ENCODE measurements at regions not wholly inside any gene's neighbourhood (a gene's known extent, or its start where the extent isn't known, plus 50 kb on each side); places are given as distances from the start of the nearest gene placed in this dataset.

DNA sequence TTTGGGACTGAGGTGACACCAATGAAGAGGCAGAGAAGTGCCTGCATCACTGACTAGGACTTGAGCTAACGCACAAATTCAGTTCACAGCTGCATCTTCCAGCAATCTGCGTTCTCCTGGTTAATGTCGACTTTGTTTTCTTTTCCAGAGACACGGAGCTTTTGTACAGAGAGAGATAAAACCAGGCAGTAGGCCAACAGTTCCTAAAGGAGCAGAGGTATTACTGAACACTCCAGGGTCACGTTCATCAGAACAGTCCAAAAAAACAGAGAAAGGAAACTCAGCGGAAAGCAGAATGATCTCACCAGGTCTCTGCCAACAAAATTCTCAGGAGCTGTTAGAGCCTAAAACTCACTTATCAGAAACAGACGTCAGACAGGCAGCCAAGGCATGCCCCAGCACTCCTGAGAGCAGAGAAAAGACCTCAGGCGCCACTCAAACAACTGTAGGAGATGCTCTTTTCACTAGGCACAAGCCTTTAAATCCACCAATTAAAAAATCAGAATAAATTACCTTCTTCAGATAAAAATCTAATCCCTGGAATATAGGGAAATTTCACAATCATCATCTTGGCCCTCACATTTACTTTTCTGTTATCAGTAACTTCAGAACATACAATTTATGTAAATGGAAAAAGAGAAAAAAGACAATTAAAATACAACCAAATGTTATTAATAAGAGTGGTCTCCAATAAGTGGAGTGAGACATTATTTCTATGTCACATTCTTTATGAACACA lies 95.9 kb upstream of the SPTBN1 start:
- DNase-seq = peak; percentile 42

DNA sequence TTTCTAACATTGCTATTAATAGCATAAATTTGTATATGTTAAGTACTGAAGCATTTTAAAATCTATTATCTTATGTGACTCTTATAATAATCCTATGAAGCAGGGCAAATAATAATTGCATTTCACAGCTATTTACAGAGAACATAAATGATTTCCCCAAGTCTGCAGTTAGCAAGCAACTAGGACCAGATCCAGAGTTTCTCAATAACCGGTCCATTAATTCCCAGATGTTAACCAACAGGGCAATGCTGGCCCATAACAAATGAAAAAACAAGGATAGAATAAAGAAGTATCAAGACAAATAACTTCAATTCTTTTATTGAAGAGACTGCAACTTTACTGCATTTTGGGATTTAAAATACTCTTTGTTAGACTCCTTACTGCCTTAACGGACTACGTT lies 91.7 kb upstream of the SPTBN1 start:
- no peak for DNase-seq

DNA sequence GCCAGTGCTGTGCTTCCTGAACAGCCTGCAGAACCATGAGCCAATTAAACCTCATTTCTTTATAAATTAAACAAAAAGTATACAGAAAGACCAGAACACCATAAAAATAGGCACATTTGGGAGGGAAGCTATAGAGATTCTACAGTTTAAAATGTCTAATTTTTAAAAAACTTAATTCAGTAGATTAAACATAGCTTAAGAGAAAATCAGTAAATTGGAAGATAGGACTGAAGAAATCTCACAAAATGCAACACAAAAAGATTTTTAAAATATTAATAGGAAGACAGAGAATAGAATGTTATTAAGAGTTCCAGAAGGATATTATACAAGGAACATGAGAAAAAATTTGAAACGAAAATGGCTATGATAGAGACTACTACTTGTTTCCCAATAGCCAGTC lies 90.5 kb upstream of the SPTBN1 start:
- no peak for DNase-seq

DNA sequence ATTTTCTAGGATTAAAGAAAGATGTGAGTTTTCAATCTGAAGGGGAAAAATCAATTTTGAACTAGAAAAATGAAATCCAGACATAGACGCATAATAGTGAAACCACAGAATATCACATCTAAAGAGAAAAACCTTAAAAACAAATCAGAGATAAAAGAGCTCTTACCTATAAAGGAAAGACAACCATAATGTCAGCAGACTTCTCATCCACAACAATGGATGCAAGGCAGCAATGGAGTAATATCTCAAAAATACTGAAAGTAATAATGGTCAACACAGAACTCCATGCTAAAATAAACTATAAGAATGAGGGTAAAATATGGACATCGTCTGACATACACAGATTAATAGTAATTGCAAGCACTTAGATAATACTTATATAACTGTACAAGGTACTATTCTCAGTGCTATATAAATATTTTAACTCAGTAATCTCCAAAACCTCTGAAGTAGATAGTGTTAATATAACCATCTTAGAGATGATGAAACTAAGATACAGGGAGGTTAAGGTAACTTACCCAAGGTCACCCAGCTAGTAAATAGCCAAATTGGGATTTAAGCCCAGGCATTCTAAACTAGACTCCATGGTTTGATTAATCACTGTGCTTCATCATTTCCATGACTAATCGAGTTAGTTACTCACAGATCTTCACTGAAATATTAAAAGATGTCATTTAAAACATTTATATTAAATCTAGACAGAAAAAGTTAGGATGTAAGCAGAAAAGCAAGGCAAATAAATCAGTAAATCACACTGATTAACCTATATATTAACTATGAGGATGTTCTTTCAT lies 89.4 kb upstream of the SPTBN1 start:
- DNase-seq = no peak

DNA sequence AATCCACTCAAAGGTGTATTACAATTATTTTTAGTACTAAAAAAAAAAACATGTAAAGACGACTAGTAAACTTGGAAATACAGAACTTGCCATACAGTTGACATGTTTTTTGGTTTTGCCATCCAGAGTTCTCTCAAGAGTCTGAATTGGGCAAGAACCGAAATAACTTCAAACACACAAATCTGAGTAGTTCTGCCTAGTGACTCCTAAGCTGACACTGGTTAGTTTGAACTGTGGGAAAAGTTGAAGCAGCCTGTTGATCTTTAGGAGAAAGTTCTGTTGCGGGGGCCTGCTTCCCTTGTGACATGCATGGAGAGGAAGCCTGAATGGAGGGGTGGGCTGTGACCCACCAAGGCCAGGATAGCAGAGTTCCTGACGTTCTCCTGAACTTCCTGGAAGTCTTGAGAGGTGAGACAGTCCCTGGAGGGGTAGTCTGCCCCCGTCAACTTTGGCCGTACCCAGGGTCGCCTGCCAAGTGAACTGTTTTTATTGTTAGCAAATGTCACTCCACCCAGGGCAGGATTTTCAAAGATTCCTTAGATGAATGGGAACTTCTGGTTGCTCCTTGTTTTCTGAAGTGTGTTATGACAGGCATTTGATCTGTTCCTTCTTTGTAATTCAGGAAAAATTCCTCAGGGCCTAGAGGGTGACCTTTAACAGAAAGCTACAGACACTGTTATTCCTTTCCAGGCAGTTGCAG lies 85.6 kb upstream of the SPTBN1 start:
- DNase-seq = no peak

DNA sequence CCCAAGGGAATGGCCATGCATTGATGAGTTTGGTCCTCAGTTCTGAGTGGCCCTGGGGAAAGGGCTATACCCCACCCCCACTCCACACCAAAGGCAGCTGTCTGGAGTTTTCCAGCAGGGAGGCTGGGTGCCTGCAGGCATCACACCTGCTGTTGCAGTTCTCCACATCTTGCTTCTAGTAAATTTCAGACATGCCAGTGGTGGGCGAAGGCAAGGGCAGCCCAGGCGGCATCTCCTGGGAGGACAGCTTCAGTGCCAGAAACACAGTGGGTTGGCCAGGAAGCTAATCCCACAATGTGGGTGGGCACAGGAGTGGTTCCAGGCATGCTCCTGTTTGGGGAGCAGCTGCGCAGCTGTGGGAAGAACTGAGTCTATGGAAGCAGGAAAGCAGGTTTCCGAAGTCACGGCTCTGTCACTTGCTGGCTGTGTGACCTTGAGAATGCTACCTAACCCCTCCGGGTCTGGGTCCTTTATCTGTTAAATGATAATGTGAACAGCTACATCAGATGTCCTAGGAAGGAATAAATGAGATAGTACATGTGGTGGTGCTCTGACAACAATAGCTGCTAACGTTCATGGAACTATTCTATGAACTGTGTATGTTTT lies 84.6 kb upstream of the SPTBN1 start:
- DNase-seq = no peak

DNA sequence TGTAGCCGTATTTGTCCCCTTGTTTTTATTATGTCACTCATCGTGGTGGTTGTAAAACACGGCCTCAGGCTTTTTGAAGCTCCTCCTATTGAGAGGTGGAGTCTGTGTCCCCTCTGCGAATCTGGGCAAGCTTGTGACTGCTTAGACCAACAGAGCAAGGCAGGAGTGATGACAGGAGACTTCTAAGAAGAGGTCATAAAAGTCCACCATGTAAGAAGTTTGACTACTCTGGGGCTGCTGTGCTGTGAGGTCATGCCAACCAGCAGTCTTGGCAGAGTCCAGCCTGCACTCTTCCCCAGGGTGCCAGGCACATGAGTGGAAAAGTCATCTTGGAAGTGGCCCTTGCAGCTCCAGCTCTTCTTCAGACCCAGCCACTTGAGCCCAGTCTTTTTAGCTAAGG lies 83.8 kb upstream of the SPTBN1 start:
- no peak for DNase-seq

DNA sequence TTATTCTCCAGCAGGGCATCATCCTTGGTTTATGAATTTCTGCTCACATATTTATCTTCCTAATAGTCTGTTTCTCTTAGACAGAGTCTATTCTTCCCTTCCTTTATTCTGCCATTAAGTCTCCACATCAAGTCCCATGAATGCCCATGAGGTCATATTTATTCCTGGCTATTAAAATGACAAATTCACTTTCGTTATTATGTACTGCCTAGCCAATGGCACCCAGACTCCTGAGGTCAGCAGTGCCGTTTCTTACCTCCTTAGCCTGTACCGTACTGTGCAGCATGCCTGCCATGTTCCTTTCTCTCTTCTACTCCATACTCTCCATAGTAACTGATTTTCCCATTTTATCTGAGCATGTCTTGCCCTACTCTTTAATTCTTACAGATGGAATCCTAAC lies 82.3 kb upstream of the SPTBN1 start:
- no peak for DNase-seq

DNA sequence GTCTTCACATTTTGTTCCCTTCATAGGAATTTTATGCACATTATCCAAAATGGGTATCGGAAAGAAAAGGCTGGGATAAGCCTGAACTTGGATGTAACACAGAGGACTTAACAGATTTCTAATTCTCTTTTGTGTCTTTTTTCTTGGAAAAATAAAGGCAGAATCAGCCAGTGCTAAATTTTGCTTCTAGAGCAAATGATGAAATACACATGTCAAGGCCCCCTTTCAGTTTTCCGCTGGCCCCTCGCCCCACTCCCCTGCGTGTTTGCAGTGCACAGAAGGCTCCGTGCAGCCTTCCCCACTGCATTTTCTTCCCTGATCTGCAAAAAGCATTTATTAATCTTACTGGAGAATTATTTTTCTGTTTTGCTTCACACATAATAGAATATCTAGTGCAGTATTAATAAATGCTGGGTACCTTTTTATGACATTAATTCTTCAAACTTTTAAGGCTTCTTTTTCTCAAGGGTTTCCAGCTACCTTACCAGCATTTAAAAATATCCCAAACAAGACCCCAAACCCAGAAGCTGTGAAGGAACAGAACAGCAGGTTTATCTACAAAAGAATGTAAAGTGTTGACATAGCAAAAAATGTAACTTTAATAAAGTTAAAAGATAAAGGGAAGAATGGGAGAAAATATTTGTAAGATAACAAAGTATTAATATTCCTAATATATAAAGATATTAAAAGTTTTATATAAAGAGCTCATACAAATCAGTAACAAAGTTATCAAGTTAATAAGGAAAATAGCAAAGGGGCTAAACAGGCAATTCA lies 81.3 kb upstream of the SPTBN1 start:
- no peak for DNase-seq

DNA sequence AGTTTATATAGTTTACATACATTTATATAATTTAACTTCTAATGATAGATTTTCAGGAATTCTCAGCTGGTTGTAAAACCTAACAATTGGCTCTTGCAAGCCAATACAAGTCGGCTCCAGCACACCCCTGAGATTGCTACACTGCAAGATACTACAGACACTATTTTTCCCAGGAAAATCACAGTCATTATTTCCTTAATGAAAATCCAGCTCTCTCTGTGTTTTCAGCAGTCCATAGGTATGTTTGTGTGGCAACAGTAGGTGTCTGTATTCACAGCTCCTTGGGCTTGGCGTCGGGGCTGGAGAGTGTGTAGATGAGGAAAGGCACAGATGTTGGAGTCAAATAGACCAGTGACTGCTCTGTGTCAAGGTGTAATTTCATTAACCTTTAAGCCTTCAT lies 78.7 kb upstream of the SPTBN1 start:
- no peak for DNase-seq

DNA sequence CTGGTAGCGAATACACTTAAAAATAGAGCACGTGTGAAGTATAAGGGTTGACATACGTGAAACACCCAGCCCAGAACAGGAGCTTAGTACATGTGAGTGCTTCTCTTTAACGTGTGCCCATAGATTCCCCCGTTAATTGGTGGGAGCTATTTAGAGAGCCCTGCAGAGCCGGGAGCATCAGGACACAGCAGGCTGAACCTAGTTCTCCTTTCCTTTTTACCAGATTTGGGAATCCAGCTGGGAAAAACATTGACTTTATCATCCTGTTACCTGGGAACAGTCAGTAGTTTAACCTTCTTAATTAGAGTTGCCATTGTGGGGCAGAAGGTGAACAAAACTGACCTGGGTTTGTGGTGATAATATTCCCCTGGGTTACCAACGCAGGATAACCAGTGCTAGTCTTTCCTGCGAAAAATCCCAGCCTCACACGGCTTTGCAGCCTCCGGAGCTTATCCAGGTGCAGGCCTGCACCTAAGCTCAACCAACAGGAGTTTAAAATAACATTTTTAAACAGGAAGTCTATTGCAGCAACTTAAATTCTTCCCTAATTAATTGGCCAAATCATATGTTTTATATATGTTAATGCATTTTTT lies 78.1 kb upstream of the SPTBN1 start:
- no peak for DNase-seq

DNA sequence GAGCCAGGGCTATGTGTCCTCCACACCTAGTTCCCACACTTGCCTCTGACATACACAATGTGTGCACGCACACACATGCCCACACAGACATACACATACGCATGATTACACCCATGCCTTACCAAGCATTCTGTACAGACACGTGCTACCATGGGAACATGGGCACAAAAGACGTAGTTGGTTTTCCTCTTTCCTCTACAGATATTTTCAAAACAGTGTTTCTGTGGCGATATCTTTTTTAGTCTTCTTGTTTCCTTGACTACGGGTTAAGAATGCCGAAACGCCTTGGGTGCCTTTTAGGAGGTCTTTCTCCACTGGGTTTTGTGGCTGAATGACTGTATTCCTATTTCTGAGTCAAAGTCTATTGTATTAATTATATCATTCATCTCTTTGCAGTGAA lies 75.5 kb upstream of the SPTBN1 start:
- DNase-seq = no peak

DNA sequence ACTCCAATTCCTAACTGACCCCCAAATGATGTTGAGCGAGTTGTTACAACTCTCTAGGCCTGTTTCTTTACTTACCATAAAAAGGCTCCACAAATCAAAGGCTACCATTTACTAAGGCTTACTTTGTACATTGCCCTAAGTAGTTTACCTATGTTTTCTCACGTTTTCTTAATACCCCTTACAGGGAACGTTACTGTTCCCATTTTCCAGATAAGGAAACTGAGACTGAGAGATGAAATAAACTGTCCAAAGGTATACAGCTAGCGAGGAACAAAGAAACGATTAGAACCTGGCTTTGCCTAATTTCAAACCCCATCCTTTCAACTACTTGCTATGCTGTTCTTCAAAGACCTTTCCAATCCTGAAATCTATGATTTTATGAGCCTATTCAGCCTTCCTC lies 74.8 kb upstream of the SPTBN1 start:
- DNase-seq = no peak

DNA sequence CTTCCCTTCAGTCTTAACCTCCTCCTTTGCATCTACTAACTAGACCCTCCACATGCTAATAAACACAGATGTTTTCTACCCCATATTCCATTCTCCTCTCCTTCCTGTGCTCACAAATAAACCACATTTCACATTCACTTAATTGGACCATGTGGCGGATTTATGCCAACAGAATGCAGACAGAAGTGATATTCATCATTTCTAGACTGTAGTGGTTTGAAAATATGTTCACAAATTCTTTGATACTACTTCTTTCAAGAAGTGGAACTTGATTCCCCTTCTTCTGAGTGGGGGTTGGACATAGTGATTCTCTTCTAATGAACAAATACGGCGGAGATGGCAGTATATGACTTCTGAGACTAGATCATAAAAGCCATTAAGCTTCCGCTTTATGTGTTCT lies 73.5 kb upstream of the SPTBN1 start:
- DNase-seq = no peak

DNA sequence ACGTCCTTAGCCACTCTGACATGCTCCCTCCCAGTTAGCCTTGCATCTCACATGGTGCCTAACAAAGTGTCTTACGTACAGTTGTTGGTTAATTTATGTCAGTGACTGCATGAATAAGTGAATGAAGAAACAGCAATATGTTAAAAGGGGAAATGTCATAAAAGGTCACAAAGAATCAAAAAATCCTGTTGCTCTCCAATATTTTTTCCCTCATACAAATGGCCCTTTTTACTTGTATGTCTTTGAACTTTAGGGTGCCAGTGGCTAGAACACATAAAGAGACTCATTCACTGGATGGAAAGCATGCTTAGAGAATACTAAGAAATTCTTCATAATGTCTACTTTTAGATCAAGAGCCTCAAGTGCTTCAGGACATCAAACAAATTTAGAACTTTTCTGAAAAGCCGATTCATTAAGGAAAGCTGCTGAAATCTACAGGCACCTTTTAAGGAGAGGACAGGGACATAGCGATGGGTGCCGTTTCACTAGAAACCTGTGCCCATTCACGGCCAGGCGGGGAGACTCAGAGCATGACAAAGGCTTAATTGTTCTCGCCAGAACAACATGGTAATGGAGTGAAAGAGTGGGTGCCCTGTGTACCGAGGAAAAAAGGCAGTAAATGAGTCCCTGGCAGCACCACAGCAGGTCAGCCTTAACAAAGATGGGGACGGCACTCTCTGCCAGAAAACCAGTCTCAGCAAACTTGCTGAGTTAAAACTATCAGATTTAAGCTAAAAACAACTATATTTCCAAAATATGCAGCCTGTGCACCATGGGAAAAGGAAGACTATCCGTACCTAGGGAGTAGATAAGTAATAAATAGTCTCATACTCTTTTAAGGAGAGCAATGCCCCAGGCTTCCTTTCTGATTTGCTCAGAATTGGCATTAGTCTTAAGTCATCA lies 71.6 kb upstream of the SPTBN1 start:
- no peak for DNase-seq

DNA sequence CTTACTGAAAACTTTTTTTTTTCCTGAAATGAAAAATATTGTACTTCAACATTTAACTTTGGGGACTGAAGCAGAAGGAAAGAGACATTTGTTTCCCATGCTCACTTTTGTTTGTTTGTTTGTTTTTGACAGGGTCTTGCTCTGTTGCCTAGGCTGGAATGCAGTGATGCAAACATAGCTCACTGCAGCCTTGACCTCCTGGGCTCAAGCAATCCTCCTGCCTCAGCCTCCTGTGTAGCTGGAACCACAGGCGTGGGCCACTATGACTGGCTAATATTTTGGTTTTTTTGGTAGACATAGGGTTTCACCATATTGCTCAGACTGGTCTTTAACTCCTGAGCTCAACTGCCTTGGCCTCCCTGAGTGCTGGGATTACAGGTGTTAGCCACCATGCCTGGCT lies 70.9 kb upstream of the SPTBN1 start:
- DNase-seq = no peak

DNA sequence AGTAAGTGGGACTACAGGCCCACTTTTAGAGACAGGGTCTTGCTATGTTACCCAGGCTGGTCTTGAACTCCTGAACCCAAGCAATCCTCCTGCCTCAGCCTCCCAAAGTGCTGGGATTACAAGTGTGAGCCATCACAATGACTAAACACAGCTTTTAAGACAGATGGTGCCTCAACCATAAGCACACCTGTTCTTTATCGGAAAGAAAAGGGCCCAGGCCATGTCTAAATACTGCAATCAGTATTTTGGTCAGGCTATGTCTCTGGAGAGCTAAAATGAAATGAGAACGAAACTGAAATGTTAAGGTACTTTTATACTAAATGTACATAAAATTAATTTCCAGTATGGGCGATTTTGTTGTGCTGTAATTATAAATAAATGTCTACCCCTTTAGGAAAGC lies 69.5 kb upstream of the SPTBN1 start:
- DNase-seq = no peak

DNA sequence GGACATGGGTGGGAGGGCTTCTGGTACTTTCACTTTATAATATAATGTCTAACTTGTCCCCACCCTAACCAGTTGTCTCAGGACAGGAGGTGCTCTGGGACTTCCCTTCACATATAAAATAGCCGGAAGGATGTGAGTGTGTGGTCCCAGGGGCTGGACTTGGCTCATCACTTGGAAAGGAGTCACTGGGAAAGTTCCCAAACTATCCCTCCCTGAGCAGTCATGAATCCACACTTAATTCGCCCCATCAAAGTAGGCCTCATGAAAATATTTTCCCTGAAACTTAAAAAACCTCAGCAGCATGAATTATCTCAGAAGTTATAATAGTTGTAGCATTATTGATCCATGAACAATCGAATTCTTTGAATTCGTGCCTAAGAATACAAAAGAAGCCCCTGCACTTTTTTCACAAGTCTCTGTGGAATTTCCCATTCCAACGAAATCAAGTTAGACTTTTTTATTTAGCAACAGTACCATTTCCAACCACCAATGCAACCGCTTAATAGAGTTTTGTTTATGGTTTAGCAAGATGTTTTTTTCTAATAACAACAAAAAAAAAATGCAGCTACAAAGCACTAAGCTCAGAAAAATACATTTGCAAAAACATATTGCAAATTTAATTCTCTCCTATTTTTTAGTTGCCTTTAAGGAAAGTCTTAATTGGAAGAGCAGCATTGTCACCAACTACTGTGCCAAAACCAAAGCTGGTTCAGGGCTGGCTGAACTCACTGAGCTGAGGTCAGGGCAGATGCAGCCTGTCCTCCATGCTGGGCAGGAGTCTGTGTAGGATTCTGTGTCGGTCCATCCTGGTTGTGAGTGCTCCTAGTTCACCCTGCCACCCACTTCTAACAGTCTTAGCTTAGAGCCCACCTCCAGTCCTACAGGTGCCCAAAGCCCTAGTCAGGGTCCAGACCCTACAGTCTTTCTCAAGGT lies 68.8 kb upstream of the SPTBN1 start:
- no peak for DNase-seq

DNA sequence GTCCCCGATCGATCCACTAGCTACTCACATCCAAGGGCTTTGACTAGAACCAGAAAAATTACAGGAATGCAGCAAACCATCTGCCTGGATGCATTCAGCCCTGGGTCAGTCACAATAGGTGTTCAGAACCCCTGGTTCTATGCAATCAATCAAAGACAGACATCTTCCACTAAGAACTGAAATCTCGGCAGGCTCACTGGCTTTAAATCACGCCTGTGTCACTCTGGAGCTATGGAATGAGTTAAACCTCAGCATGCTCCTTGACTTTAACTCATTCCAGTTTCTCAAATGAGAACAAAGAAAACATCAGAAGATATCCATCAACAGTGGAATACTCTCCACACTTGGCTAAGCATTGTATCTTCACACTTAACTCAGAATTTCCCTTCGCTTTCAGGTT lies 68.1 kb upstream of the SPTBN1 start:
- DNase-seq = no peak
